Ovary (tissue), 7 donors: ENCODE measurements at regions not wholly inside any gene's neighbourhood (a gene's known extent, or its start where the extent isn't known, plus 50 kb on each side); places are given as distances from the start of the nearest gene placed in this dataset.

ENCODE experiments used
- DNase-seq, 5 donors: peaks; one replicate each; pipeline ENCODE4 v3.0.0-alpha.2; 2019 to 2020
- H3K27ac ChIP-seq, 2 donors: fragments of 200-600 bp; one replicate each; pipeline versions ENCODE4 v1.5.1 to v1.8.0; 2019 to 2022
- H3K27me3 ChIP-seq: fragments of 200-600 bp; one replicate; pipeline ENCODE4 v1.8.0; 2022
- H3K36me3 ChIP-seq: fragments of 200-600 bp; sonication (generic); one replicate; pipeline ENCODE4 v1.5.1; 2019
- H3K4me1 ChIP-seq: one replicate; pipeline ENCODE4 v1.8.1; 2013; ENCODE audit warnings: mild to moderate bottlenecking, moderate library complexity; ENCODE audit not compliant: insufficient read depth
- H3K4me3 ChIP-seq: fragments of 200-600 bp; sonication (generic); one replicate; pipeline ENCODE4 v1.5.1; 2017
- H3K9me3 ChIP-seq, 2 donors: fragments of 200-600 bp in 1 of 2; sonication (generic) in 1 of 2; one replicate each; pipeline versions ENCODE4 v1.5.1 to v1.8.1; 2013 to 2019; ENCODE audit warnings: mild to moderate bottlenecking in 1 of 2, moderate library complexity in 1 of 2
- EP300 ChIP-seq: sonication (generic); formaldehyde crosslinking; IDR thresholded peaks from one replicate; pipeline ENCODE4 v1.6.1; 2017; ENCODE audit warnings: antibody characterized with exemption
- POLR2A ChIP-seq: fragments of 450-650 bp; IDR thresholded peaks from one replicate; pipeline ENCODE4 v1.6.1; 2017; ENCODE audit warnings: antibody characterized with exemption, mild to moderate bottlenecking, moderate library complexity
- WGBS, 3 donors: extraction: QIAGEN DNeasy Blood & Tissue Kit in 1 of 3; methylation state at CpG; one replicate each; pipeline versions ENCODE4 v1.1.5 to v1.1.7; 2013 to 2017; 5-methylcytosine and 5-hydroxymethylcytosine counted together
- intact Hi-C, 4 donors: fragments of 100-400 bp; cut with DNase I; formaldehyde crosslinking; loops; one replicate each; pipeline versions ENCODE4 v1.11.0 to v1.15.1; 2022 to 2023
- TF ChIP-seq, protein P1 (sequence below), 3 donors: fragments of 450-650 bp in 2 of 3; fragments of 200-600 bp in 1 of 3; IDR thresholded peaks; one replicate each; pipeline versions ENCODE4 v1.5.1 to v1.8.0; 2016 to 2022; ENCODE audit warnings: antibody characterized with exemption in 3 of 3, mild to moderate bottlenecking in 1 of 3
- donor health status: DM: no; HTN: no; CAD: no; lungs with moderate emphysema.
- donor health status: DM: no; HTN: no; CAD: no.
- donor health status: Bipolar disorder and iron deficiency.
- donor health status: DM: no; HTN: no; CAD: no.
- donor health status: DM: yes; HTN: yes; CAD: no.

DNA sequence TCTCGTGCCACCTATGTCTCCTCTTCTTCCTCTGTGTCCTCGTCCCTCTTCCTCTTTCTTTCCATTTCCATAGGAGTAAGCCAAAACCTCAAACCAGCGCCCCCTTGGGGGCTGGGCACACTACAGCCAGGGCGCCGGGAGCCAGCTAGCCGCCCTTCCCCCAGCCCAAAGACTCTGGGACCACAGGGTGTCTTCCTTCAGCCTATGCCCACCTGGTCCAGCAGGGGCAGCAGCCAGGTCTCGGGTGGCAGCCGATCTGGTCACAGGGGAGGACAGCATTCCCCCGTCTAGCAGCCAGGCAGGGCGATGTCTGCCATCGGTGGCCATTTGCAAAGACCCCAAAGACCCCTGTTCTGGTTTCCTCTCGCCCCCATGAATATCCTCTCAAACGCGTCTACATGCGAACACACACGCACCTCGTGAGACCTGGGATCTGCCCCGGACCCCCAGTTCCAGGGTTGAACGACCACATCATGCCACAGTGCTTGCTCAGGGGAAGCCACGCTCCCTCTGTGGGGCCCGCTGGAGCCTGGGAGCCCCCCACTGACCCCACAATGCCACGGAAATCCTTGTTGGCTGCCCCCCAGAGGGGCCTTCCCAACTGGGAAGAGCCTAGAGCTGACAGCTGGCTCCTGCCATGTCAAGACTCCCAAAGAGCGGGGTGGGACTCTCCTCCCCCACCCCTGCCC lies 546.0 kb upstream of the CCDC179 start:
- intact Hi-C loops, result no loop called here
- Histone ChIP-seq H3K27me3 (no peaks in the 10 kb centered on the region), H3K9me3 (no peaks in the 10 kb centered on the region), H3K36me3 (no peaks in the 10 kb centered on the region), H3K27ac (no peak overlapping the region), H3K4me3 (no peak overlapping the region), H3K4me1 (no peaks in the 10 kb centered on the region)
- no peak for TF ChIP-seq EP300
- peak in 1 of 5 donors; percentile 4 for DNase-seq
- WGBS, 3 donors, result 89 to 94% (median 92%) methylated on average over 23 of the region's 23 CpGs

DNA sequence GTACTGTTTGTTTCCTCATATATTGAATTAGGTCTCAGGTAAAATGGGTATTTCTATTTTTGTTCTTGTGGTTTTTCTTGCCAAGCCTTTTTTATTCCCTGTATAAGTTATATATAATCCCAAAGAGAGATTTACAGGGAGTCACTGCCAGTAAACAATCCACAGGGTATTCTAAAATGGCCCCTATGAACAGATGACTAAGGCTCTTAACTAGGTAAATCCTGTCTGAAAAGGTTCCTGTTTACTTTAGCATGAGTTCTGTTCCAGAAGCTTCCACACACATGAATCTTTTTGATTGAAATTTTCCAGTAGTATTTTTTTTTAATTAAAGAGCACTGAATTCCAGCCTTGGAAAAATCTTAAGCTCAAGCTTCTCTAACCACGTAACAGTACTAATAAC lies 552.8 kb upstream of the CCDC179 start:
- H3K27me3 ChIP-seq, result no peaks in the 10 kb centered on the region
- no peak overlapping the region for H3K27ac ChIP-seq
- intact Hi-C loops, result no loop called here
- no peaks in the 10 kb centered on the region for H3K36me3 ChIP-seq
- TF ChIP-seq POLR2A (no peak), EP300 (no peak)
- TF ChIP-seq, protein P1, sequence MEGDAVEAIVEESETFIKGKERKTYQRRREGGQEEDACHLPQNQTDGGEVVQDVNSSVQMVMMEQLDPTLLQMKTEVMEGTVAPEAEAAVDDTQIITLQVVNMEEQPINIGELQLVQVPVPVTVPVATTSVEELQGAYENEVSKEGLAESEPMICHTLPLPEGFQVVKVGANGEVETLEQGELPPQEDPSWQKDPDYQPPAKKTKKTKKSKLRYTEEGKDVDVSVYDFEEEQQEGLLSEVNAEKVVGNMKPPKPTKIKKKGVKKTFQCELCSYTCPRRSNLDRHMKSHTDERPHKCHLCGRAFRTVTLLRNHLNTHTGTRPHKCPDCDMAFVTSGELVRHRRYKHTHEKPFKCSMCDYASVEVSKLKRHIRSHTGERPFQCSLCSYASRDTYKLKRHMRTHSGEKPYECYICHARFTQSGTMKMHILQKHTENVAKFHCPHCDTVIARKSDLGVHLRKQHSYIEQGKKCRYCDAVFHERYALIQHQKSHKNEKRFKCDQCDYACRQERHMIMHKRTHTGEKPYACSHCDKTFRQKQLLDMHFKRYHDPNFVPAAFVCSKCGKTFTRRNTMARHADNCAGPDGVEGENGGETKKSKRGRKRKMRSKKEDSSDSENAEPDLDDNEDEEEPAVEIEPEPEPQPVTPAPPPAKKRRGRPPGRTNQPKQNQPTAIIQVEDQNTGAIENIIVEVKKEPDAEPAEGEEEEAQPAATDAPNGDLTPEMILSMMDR (IDR thresholded peaks at IDR 0.05), result no peak
- no peak overlapping the region for H3K4me3 ChIP-seq
- DNase-seq, result no peak
- H3K4me1 ChIP-seq, result no peaks in the 10 kb centered on the region
- H3K9me3 ChIP-seq, result no peaks in the 10 kb centered on the region
- 39 to 56% (median 51%) methylated on average over 1 of the region's 1 CpG for whole genome bisulfite sequencing, 3 donors

DNA sequence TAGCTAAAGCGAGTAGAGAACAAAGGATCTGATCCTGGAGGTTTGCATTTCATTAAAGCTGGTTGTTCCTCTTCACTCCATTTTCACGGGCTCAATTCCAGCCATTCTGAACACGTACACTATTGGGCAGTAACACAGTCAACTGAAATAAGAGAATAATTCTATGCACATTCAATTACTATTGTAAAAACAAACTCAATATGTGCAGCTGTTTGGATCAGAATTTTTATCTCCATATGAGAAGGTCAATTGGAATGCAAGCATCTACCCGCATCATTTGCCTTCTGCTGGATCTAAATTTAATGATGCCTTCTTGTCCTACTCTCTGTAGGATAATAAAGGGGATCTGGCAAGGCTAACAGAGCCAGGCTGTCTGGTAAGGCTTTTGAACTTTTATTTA lies 562.8 kb upstream of the CCDC179 start:
- no peak for DNase-seq

DNA sequence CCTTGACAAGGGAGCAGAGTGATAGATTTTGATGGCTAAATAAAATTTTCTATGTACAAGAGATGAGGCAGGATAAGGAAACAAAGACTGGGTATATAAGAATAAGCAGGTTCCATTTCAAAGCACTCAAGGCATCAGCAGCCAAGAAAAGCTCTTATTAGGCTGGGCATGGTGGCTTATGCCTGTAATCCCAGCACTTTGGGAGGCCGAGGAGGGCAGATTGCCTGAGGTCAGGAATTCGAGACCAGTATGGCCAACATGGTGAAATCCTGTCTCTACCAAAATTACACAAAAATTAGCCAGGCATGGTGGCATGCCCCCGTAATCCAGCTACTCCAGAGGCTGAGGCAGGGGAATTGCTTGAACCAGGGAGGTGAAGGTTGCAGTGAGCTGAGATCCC lies 563.4 kb upstream of the CCDC179 start:
- H3K9me3 ChIP-seq, result no peaks in the 10 kb centered on the region
- no peaks in the 10 kb centered on the region for H3K27me3 ChIP-seq
- intact Hi-C loops, result no loop called here
- H3K36me3 ChIP-seq, result no peaks in the 10 kb centered on the region
- no peaks in the 10 kb centered on the region for H3K4me1 ChIP-seq
- no peak overlapping the region for H3K4me3 ChIP-seq
- no peak overlapping the region for H3K27ac ChIP-seq
- no peak for DNase-seq
- no peak for TF ChIP-seq POLR2A
- TF ChIP-seq, protein P1 (IDR thresholded peaks at IDR 0.05), result no peak
- TF ChIP-seq EP300, result no peak
- 86 to 88% (median 88%) methylated on average over 3 of the region's 3 CpGs for WGBS, 3 donors

More for the DNA sequence above, 562.8 kb upstream of the CCDC179 start:
- intact Hi-C loops, result no loop called here
- no peaks in the 10 kb centered on the region for H3K9me3 ChIP-seq
- H3K4me1 ChIP-seq, result no peaks in the 10 kb centered on the region
- no peak overlapping the region for H3K27ac ChIP-seq
- WGBS, 3 donors, result 72 to 84% (median 74%) methylated on average over 4 of the region's 4 CpGs
- no peak overlapping the region for H3K4me3 ChIP-seq
- TF ChIP-seq, protein P1 (IDR thresholded peaks at IDR 0.05), result no peak
- TF ChIP-seq POLR2A, result no peak
- no peak for TF ChIP-seq EP300
- no peaks in the 10 kb centered on the region for H3K27me3 ChIP-seq
- no peaks in the 10 kb centered on the region for H3K36me3 ChIP-seq

DNA sequence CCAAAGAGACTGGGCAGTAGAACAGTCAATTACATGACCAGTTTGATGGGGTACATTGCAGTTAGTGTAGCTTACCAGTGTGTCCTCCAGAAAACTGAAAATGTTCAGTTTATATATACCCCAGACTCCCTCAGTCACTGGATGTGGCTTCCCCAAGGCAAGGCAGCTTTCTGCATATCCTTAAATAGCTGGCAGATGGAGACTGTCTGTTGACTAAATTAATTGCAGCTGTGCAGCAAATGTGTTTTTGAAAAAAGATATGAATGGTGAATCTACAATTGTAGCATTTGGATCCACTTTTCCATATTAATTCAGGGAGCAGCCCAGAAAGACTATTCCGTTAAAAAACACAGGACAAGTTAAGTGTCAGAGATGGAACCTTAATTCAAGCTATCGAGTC lies 565.1 kb upstream of the CCDC179 start:
- TF ChIP-seq EP300, result no peak
- TF ChIP-seq, protein P1 (IDR thresholded peaks at IDR 0.05), result no peak
- TF ChIP-seq POLR2A, result no peak
- no peaks in the 10 kb centered on the region for H3K9me3 ChIP-seq

More for the DNA sequence above, 565.1 kb upstream of the CCDC179 start:
- no peak for DNase-seq
- Histone ChIP-seq H3K4me1 (no peaks in the 10 kb centered on the region), H3K4me3 (no peak overlapping the region), H3K36me3 (no peaks in the 10 kb centered on the region), H3K27me3 (no peaks in the 10 kb centered on the region), H3K27ac (no peak overlapping the region)
- WGBS, 3 donors, result 13 to 23% (median 19%) methylated on average over 2 of the region's 2 CpGs
- intact Hi-C loops, result no loop called here
